Stomach smooth muscle (tissue), 2 donors: ENCODE measurements at regions not wholly inside any gene's neighbourhood (a gene's known extent, or its start where the extent isn't known, plus 50 kb on each side); places are given as distances from the start of the nearest gene placed in this dataset.

Source experiments
- H3K27ac ChIP-seq: one replicate; pipeline ENCODE4 v1.7.0; 2013; ENCODE audit warnings: mild to moderate bottlenecking, low read length, inconsistent platforms
- H3K27me3 ChIP-seq, 2 donors: one replicate each; pipeline ENCODE4 v1.7.0; 2013; ENCODE audit warnings: low read length in 2 of 2; ENCODE audit not compliant: insufficient read depth in 2 of 2, control insufficient read depth in 1 of 2
- H3K36me3 ChIP-seq, 2 donors: one replicate each; pipeline ENCODE4 v1.7.0; 2013; ENCODE audit warnings: low read length in 2 of 2; ENCODE audit not compliant: control insufficient read depth in 2 of 2, insufficient read depth in 2 of 2
- H3K4me1 ChIP-seq: one replicate; pipeline ENCODE4 v1.7.0; 2013; ENCODE audit warnings: low read length; ENCODE audit not compliant: control insufficient read depth, insufficient read depth
- H3K4me3 ChIP-seq, 2 donors: one replicate each; pipeline ENCODE4 v1.7.0; 2013; ENCODE audit warnings: low read length in 2 of 2
- H3K9ac ChIP-seq, 2 donors: one replicate each; pipeline ENCODE4 v1.7.0; 2013; ENCODE audit warnings: low read length in 2 of 2, mild to moderate bottlenecking in 1 of 2
- H3K9me3 ChIP-seq, 2 donors: one replicate each; pipeline ENCODE4 v1.7.0; 2013; ENCODE audit warnings: low read length in 2 of 2; ENCODE audit not compliant: control insufficient read depth in 2 of 2
- donor health status: healthy.
- donor health status: Pancreatic carcinoma.

GRCh38 chr4:83885256-83886182 lies 349.6 kb downstream of the GPAT3 start:
- no peaks in the 10 kb centered on the region for H3K36me3 ChIP-seq
- no peaks in the 10 kb centered on the region for H3K27me3 ChIP-seq
- no peak overlapping the region for H3K4me3 ChIP-seq
- H3K27ac ChIP-seq, result no peak overlapping the region
- no peaks in the 10 kb centered on the region for H3K9me3 ChIP-seq
- H3K9ac ChIP-seq, result no peak overlapping the region
- H3K4me1 ChIP-seq, result no peaks in the 10 kb centered on the region

GRCh38 chr4:83876047-83876446 lies 340.1 kb downstream of the GPAT3 start:
- Histone ChIP-seq H3K36me3 (no peaks in the 10 kb centered on the region), H3K9ac (no peak overlapping the region), H3K4me3 (no peak overlapping the region), H3K27ac (no peak overlapping the region), H3K4me1 (no peaks in the 10 kb centered on the region), H3K9me3 (no peaks in the 10 kb centered on the region), H3K27me3 (no peaks in the 10 kb centered on the region)

GRCh38 chr4:83875437-83875836 lies 339.5 kb downstream of the GPAT3 start:
- H3K4me1 ChIP-seq, result no peaks in the 10 kb centered on the region
- H3K36me3 ChIP-seq, result no peaks in the 10 kb centered on the region
- H3K9ac ChIP-seq, result no peak overlapping the region
- no peak overlapping the region for H3K27ac ChIP-seq
- no peak overlapping the region for H3K4me3 ChIP-seq
- H3K9me3 ChIP-seq, result no peaks in the 10 kb centered on the region
- no peaks in the 10 kb centered on the region for H3K27me3 ChIP-seq

GRCh38 chr4:83873996-83874395 lies 338.1 kb downstream of the GPAT3 start:
- H3K27ac ChIP-seq, result no peak overlapping the region
- H3K4me3 ChIP-seq, result no peak overlapping the region
- H3K9me3 ChIP-seq, result no peaks in the 10 kb centered on the region
- H3K36me3 ChIP-seq, result no peaks in the 10 kb centered on the region
- no peak overlapping the region for H3K9ac ChIP-seq
- H3K27me3 ChIP-seq, result no peaks in the 10 kb centered on the region
- H3K4me1 ChIP-seq, result no peaks in the 10 kb centered on the region

GRCh38 chr4:83870328-83870950 lies 334.5 kb downstream of the GPAT3 start:
- Histone ChIP-seq H3K4me3 (no peak overlapping the region), H3K27me3 (no peaks in the 10 kb centered on the region)

GRCh38 chr4:83866834-83867621 lies 331.1 kb downstream of the GPAT3 start:
- Histone ChIP-seq H3K9ac (no peak overlapping the region), H3K27me3 (no peaks in the 10 kb centered on the region), H3K27ac (no peak overlapping the region), H3K9me3 (no peaks in the 10 kb centered on the region), H3K4me1 (no peaks in the 10 kb centered on the region), H3K4me3 (no peak overlapping the region), H3K36me3 (no peaks in the 10 kb centered on the region)

More at GRCh38 chr4:83870328-83870950, 334.5 kb downstream of the GPAT3 start:
- Histone ChIP-seq H3K36me3 (no peaks in the 10 kb centered on the region), H3K9me3 (no peaks in the 10 kb centered on the region), H3K4me1 (no peaks in the 10 kb centered on the region), H3K9ac (no peak overlapping the region), H3K27ac (no peak overlapping the region)

GRCh38 chr4:83865417-83866150 lies 329.7 kb downstream of the GPAT3 start:
- H3K27ac ChIP-seq, result no peak overlapping the region
- no peak overlapping the region for H3K4me3 ChIP-seq
- no peaks in the 10 kb centered on the region for H3K36me3 ChIP-seq
- no peak overlapping the region for H3K9ac ChIP-seq
- no peaks in the 10 kb centered on the region for H3K27me3 ChIP-seq
- no peaks in the 10 kb centered on the region for H3K9me3 ChIP-seq
- H3K4me1 ChIP-seq, result no peaks in the 10 kb centered on the region

GRCh38 chr4:83864097-83864817 lies 328.3 kb downstream of the GPAT3 start:
- Histone ChIP-seq H3K27ac (no peak overlapping the region), H3K36me3 (no peaks in the 10 kb centered on the region), H3K4me1 (no peaks in the 10 kb centered on the region), H3K4me3 (no peak overlapping the region), H3K9ac (no peak overlapping the region), H3K27me3 (no peaks in the 10 kb centered on the region), H3K9me3 (no peaks in the 10 kb centered on the region)

GRCh38 chr4:83862471-83862870 lies 326.6 kb downstream of the GPAT3 start:
- Histone ChIP-seq H3K27ac (no peak overlapping the region), H3K27me3 (no peaks in the 10 kb centered on the region), H3K36me3 (no peaks in the 10 kb centered on the region), H3K4me3 (no peak overlapping the region), H3K4me1 (no peaks in the 10 kb centered on the region), H3K9ac (no peak overlapping the region), H3K9me3 (no peaks in the 10 kb centered on the region)

- H3K36me3 ChIP-seq, result no peaks in the 10 kb centered on the region
- H3K4me3 ChIP-seq, result no peak overlapping the region
- no peaks in the 10 kb centered on the region for H3K9me3 ChIP-seq
- H3K27ac ChIP-seq, result no peak overlapping the region
- H3K4me1 ChIP-seq, result no peaks in the 10 kb centered on the region
- no peak overlapping the region for H3K9ac ChIP-seq
- no peaks in the 10 kb centered on the region for H3K27me3 ChIP-seq
Observed at GRCh38 chr4:83860200-83860599, 324.3 kb downstream of the GPAT3 start.
